ENCODE measurements at regions not wholly inside any gene's neighbourhood (a gene's known extent, or its start where the extent isn't known, plus 50 kb on each side); places are given as distances from the start of the nearest gene placed in this dataset.

- Histone ChIP-seq H4K20me1 (ENCODE audit: control insufficient read depth, extremely low read depth, insufficient read depth, low read length) (no peaks in the 10 kb centered on the region), H3K4me3 (ENCODE audit: control insufficient read depth in 2 of 3, extremely low read depth in 1 of 3, insufficient read depth in 2 of 3, low read depth in 1 of 3, low read length in 3 of 3) (no peak overlapping the region), H3K79me2 (ENCODE audit: control insufficient read depth, insufficient read depth, low read length) (no peaks in the 10 kb centered on the region), H3K36me3 (ENCODE audit: control insufficient read depth in 2 of 2, extremely low read depth in 1 of 2, insufficient read depth in 2 of 2, low read length in 2 of 2) (no peaks in the 10 kb centered on the region), H3K4me2 (ENCODE audit: control insufficient read depth, extremely low read depth, insufficient read depth, low read depth, low read length) (no peak overlapping the region), H3K9me1 (ENCODE audit: control insufficient read depth, extremely low read depth, insufficient read depth, low read length) (no peaks in the 10 kb centered on the region), H3K27me3 (ENCODE audit: control insufficient read depth, extremely low read depth, insufficient read depth, low read length) (no peaks in the 10 kb centered on the region), H3K9me3 (ENCODE audit: control insufficient read depth, low read depth, low read length) (no peaks in the 10 kb centered on the region), H3K27ac (ENCODE audit: control insufficient read depth, insufficient read depth, low read length) (no peak overlapping the region), H3K9ac (ENCODE audit: control insufficient read depth, extremely low read depth, insufficient read depth, low read length) (no peak overlapping the region), H3K4me1 (ENCODE audit: control insufficient read depth, extremely low read depth, insufficient read depth, low read length) (no peaks in the 10 kb centered on the region), H2AFZ (ENCODE audit: control insufficient read depth, low read length) (no peak overlapping the region)
- no peak for FAIRE-seq
- dilution Hi-C loops (cut with MboI; ENCODE audit: extremely low pct_ligation_motif_present, low sequenced_read_pairs), result no loop called here
- TF ChIP-seq CTCF (optimal IDR thresholded peaks at IDR 0.05 in 1 of 3, IDR thresholded peaks at IDR 0.05 in 1 of 3, conservative IDR thresholded peaks at IDR 0.05 in 1 of 3; ENCODE audit: extremely low read depth in 1 of 3, insufficient read depth in 2 of 3, low read length in 3 of 3) (no peak), EZH2 (IDR thresholded peaks at IDR 0.05; ENCODE audit: low read length) (no peak)
- DNase-seq (ENCODE audit: low read depth, low spot score), result no peak
Measured at GRCh38 chr5:117763271-117763670, 1188.6 kb upstream of the SEMA6A start.

GRCh38 chr5:117761186-117761585 is 1186.6 kb upstream of the SEMA6A start:
- Histone ChIP-seq H3K9me3 (ENCODE audit: control insufficient read depth, low read depth, low read length) (no peaks in the 10 kb centered on the region), H3K9ac (ENCODE audit: control insufficient read depth, extremely low read depth, insufficient read depth, low read length) (no peak overlapping the region), H3K27ac (ENCODE audit: control insufficient read depth, insufficient read depth, low read length) (no peak overlapping the region), H3K79me2 (ENCODE audit: control insufficient read depth, insufficient read depth, low read length) (no peaks in the 10 kb centered on the region), H4K20me1 (ENCODE audit: control insufficient read depth, extremely low read depth, insufficient read depth, low read length) (no peaks in the 10 kb centered on the region), H3K4me3 (ENCODE audit: control insufficient read depth in 2 of 3, extremely low read depth in 1 of 3, insufficient read depth in 2 of 3, low read depth in 1 of 3, low read length in 3 of 3) (no peak overlapping the region), H3K9me1 (ENCODE audit: control insufficient read depth, extremely low read depth, insufficient read depth, low read length) (no peaks in the 10 kb centered on the region), H3K36me3 (ENCODE audit: control insufficient read depth in 2 of 2, extremely low read depth in 1 of 2, insufficient read depth in 2 of 2, low read length in 2 of 2) (no peaks in the 10 kb centered on the region), H3K4me2 (ENCODE audit: control insufficient read depth, extremely low read depth, insufficient read depth, low read depth, low read length) (no peak overlapping the region), H2AFZ (ENCODE audit: control insufficient read depth, low read length) (no peak overlapping the region), H3K27me3 (ENCODE audit: control insufficient read depth, extremely low read depth, insufficient read depth, low read length) (no peaks in the 10 kb centered on the region), H3K4me1 (ENCODE audit: control insufficient read depth, extremely low read depth, insufficient read depth, low read length) (no peaks in the 10 kb centered on the region)
- TF ChIP-seq CTCF (optimal IDR thresholded peaks at IDR 0.05 in 1 of 3, IDR thresholded peaks at IDR 0.05 in 1 of 3, conservative IDR thresholded peaks at IDR 0.05 in 1 of 3; ENCODE audit: extremely low read depth in 1 of 3, insufficient read depth in 2 of 3, low read length in 3 of 3) (no peak), EZH2 (IDR thresholded peaks at IDR 0.05; ENCODE audit: low read length) (no peak)
- FAIRE-seq (no peak), DNase-seq (ENCODE audit: low read depth, low spot score) (no peak)
- dilution Hi-C loops (cut with MboI; ENCODE audit: extremely low pct_ligation_motif_present, low sequenced_read_pairs), result no loop called here

Measured in keratinocyte (primary cell).